Lower lobe of right lung (tissue), 2 donors: ENCODE measurements at regions not wholly inside any gene's neighbourhood (a gene's known extent, or its start where the extent isn't known, plus 50 kb on each side); places are given as distances from the start of the nearest gene placed in this dataset.

Experiments used
- ATAC-seq, 2 donors: fragments of 200-7000 bp; cut with Tn5 transposase; one replicate each; pipeline ENCODE4 v1.9.1; 2020 to 2022; ENCODE audit warnings: mild to moderate bottlenecking in 2 of 2, moderate library complexity in 2 of 2
- DNase-seq: peaks from one replicate; pipeline ENCODE4 v3.0.0-alpha.2; 2020
- H3K27ac ChIP-seq: fragments of 200-600 bp; one replicate; pipeline ENCODE4 v1.8.0; 2022
- H3K27me3 ChIP-seq: fragments of 200-600 bp; one replicate; pipeline ENCODE4 v1.8.0; 2022; ENCODE audit warnings: low read depth
- H3K36me3 ChIP-seq: fragments of 200-600 bp; one replicate; pipeline ENCODE4 v1.8.0; 2022; ENCODE audit warnings: mild to moderate bottlenecking
- H3K4me1 ChIP-seq: fragments of 200-600 bp; one replicate; pipeline ENCODE4 v1.8.0; 2022
- H3K4me3 ChIP-seq: fragments of 200-600 bp; one replicate; pipeline ENCODE4 v1.8.0; 2022; ENCODE audit warnings: mild to moderate bottlenecking
- H3K9me3 ChIP-seq: fragments of 200-600 bp; one replicate; pipeline ENCODE4 v1.8.0; 2022
- CTCF ChIP-seq: fragments of 200-600 bp; IDR thresholded peaks from one replicate; pipeline ENCODE4 v1.8.0; 2022; ENCODE audit warnings: antibody characterized with exemption, mild to moderate bottlenecking
- intact Hi-C: fragments of 100-400 bp; cut with DNase I; formaldehyde crosslinking; loops from one replicate; pipeline ENCODE4 v1.11.0; 2022
- donor health status: DM: no; HTN: yes; CAD: no; lungs with severe emphysema.

DNA sequence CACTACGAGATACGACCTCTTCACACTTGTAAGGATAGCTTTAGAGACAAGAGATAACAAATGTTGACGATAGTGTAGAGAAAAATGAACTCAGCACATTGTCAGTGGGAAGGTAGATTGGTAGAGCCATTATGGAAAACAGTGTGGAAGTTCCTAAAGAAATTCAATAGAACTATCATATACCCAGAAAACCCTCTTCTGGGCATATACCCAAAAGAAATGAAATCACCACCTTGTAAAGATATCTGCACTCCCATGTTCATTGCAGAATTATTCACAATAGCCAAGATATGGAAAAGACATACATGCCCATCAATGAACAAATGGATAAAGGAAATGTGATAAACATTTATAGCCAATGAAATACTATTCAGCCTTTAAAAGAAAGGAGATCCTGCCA lies 499.8 kb upstream of the TBX3 start:
- Histone ChIP-seq H3K4me1 (no peaks in the 10 kb centered on the region), H3K4me3 (no peak overlapping the region), H3K27me3 (no peaks in the 10 kb centered on the region), H3K9me3 (no peaks in the 10 kb centered on the region), H3K27ac (no peak overlapping the region), H3K36me3 (no peaks in the 10 kb centered on the region)
- ATAC-seq (no peak), DNase-seq (no peak)
- intact Hi-C loops = no loop called here
- TF ChIP-seq CTCF = no peak

- ATAC-seq (no peak), DNase-seq (no peak)
- Histone ChIP-seq H3K27ac (no peak overlapping the region), H3K9me3 (no peaks in the 10 kb centered on the region), H3K27me3 (no peaks in the 10 kb centered on the region), H3K4me1 (no peaks in the 10 kb centered on the region), H3K36me3 (no peaks in the 10 kb centered on the region), H3K4me3 (no peak overlapping the region)
- no peak for TF ChIP-seq CTCF
- intact Hi-C loops = no loop called here
These were observed 493.9 kb upstream of the TBX3 start for GRCh38 chr12:115177899-115178298.

GRCh38 chr12:115176741-115177400 lies 492.9 kb upstream of the TBX3 start:
- no peaks in the 10 kb centered on the region for H3K36me3 ChIP-seq
- no peak overlapping the region for H3K4me3 ChIP-seq
- intact Hi-C loops = no loop called here
- no peak for TF ChIP-seq CTCF
- H3K27ac ChIP-seq = no peak overlapping the region
- H3K9me3 ChIP-seq = no peaks in the 10 kb centered on the region
- H3K27me3 ChIP-seq = no peaks in the 10 kb centered on the region
- ATAC-seq (no peak), DNase-seq (no peak)
- H3K4me1 ChIP-seq = no peaks in the 10 kb centered on the region

GRCh38 chr12:115174920-115175319 lies 490.9 kb upstream of the TBX3 start:
- intact Hi-C loops = no loop called here
- Histone ChIP-seq H3K4me1 (no peaks in the 10 kb centered on the region), H3K27me3 (no peaks in the 10 kb centered on the region), H3K27ac (no peak overlapping the region), H3K36me3 (no peaks in the 10 kb centered on the region), H3K9me3 (no peaks in the 10 kb centered on the region), H3K4me3 (no peak overlapping the region)
- ATAC-seq (no peak), DNase-seq (no peak)
- no peak for TF ChIP-seq CTCF

DNA sequence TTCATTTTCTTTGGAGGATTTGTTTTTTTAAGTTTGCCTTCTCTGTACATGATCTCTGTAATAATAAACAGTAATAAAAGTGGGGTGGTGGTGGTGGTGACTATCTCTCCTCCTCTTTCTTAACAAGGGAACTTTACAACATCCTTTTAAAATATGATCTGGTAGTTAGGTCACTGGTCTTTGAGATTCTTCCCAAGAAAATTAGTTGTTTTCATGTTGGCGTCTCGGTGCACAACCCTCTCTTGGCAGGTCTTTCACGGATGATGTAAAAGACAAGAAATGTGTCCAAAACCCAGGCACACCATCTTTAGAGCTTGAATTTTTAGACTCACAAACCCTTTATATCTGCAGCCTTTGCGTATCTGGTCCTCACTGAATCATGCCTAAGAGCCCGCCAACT lies 488.5 kb upstream of the TBX3 start:
- no peak for ATAC-seq
- H3K4me1 ChIP-seq = no peaks in the 10 kb centered on the region
- no peak overlapping the region for H3K27ac ChIP-seq
- H3K36me3 ChIP-seq = no peaks in the 10 kb centered on the region
- H3K27me3 ChIP-seq = no peaks in the 10 kb centered on the region
- intact Hi-C loops = no loop called here
- no peaks in the 10 kb centered on the region for H3K9me3 ChIP-seq
- TF ChIP-seq CTCF = no peak
- no peak overlapping the region for H3K4me3 ChIP-seq
- no peak for DNase-seq
